ENCODE measurements at regions not wholly inside any gene's neighbourhood (a gene's known extent, or its start where the extent isn't known, plus 50 kb on each side); places are given as distances from the start of the nearest gene placed in this dataset.
"Not testable (repeated sequence)": the region's sequence is repeated elsewhere in the genome, so short reads cannot be mapped to it uniquely, and the experiment has no call there.

DNA sequence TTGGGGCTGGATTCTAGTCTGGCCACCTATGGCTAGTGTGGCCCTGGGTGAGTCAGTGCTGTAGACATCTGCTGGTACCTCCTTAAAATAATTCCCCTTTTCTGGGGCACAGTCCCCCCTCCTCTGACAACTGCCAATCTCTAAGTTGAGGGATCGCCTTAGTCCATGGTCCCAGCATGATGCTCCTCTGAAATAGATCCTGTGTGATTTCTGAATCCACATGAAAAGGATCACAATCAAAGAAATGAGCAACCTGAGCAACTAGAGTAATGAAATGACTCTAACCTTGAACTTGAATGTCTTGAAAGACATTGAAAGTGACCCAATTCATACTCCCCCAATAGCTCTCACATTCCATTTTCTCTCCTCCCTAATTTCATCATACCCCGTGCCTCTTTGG is 332.5 kb downstream of the VRK1 start:
- H3K4me3 ChIP-seq (ENCODE audit: low read depth, low read length), result no peak overlapping the region

DNA sequence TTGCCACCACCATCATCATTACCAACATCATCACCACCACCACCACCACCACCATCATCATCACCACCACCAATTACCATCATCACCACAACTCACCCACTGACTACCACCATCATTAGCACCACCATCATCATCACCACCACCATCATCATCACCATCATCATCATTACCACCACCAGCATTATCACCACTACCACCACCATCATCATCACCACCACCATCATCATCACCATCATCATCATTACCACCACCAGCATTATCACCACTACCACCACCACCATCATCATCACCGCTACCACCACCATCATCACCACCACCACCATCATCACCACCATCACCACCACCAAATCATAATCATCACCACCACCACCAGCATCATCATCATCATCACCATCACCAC is 338.7 kb downstream of the VRK1 start:
- not testable (repeated sequence) for H3K4me3 ChIP-seq (ENCODE audit: low read depth, low read length)

DNA sequence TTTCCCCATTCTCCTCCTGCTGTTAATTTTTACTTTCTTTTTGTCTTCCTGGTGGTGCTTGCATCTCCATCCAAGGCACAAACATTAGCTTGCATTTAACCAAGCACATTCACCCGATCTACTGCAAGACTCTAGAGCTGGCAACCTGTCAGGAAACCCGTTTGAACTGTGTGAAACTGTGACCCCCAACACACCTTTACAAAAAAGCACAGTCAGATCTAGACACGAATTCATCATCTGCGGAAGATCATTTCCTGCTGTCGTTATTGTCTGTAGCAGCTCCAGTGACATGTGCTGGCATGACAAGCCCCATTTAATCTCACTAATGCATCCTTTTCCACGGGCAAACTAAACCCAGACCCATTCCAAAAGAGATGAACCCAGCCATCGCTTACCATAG is 340.5 kb downstream of the VRK1 start:
- no peak overlapping the region for H3K4me3 ChIP-seq (ENCODE audit: low read depth, low read length)

DNA sequence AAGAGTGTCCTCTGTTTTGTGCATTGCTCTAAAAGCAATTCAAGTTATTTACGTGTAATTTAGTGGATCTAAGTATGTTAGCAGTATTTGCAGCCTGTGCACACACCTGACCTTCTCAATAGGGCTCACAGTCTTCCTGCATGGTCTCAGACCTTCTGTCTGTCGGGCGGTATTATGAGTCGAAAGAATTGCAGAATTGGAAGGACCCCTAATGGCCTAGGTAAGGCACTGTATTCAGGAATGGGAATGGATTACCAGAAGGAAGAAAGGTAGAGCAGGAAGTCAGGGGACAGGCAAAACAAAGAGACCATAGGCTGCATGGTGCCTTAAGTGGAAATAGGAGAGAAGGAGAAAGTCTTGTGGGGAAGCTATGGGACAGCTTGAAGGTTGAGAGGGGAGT is 341.6 kb downstream of the VRK1 start:
- no peak overlapping the region for H3K4me3 ChIP-seq (ENCODE audit: low read depth, low read length)

DNA sequence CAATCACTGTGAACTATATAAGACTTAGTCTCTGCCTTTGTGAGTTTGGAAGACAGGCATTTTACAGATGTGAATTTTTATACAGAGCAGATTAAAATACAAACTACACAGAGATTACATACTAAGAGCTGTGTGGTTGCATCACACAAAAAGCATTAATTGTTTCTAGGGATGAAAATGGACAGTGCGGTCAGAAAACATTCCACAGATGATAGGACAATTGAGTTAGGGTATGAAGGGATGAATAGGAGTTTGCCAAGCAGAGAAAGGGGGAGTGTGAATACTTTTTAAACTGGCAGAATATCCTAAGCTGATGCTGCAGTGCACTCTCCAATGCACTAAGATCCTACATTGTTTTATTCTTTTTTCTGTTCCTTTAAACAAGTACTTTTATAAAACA is 345.8 kb downstream of the VRK1 start:
- no peak overlapping the region for H3K4me3 ChIP-seq (ENCODE audit: low read depth, low read length)

DNA sequence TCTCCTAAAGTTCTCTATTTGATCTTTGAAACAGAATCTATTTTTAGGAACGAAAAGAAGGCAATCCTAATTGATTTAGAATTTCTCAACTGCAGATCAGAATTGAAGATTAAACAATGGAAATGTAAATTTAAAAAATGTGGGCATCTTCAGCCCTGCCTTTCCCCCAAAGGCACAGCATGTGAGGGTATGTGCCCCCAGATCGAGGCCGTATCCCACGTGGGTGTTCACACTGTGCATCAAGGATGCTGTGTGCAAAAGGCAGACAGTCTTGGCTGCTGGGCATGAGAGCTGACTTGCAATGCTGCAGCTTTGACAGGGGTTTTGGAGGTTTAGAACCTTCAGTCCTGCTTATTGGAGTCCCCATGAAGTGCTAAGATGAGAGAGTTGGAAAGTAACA is 346.3 kb downstream of the VRK1 start:
- no peak overlapping the region for H3K4me3 ChIP-seq (ENCODE audit: low read depth, low read length)

DNA sequence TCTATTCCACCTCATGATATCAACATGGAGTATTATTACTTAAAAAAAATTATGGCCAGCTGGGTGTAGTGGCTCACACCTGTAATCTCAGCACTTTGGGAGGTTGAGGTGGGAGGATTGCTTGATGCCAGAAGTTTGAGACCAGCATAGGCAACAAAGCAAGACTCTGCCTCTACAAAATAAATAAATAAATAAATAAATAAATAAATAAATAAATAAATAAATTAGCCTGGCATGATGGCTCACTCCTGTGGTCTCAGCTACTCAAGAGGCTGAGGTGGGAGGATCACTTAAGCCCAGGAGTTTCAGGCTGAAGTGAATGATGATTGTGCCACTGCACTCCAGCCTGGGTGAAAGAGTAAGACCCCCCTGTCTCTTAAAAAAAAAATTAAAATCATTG is 350.8 kb downstream of the VRK1 start:
- H3K4me3 ChIP-seq (ENCODE audit: low read depth, low read length), result not testable (repeated sequence)

DNA sequence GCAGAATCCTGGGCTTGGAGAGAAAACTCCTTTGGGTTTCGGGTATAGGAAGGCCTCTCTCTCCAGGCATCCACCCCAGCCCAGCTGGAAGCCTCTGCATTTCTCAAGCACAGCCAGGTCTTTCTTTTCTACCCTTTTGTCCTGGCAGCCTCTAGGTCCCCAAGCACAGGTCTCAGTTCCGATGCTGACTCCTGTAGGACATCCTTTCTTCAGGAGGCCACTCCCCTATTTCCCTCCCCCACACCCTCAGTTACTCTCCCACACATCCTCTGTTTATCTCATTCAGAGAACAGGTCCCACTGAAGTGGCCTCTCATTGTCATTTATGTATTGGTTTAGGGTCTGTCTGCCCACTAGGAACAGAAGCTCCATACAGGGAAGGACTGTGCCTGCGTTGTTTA is 352.6 kb downstream of the VRK1 start:
- H3K4me3 ChIP-seq (ENCODE audit: low read depth, low read length), result no peak overlapping the region

DNA sequence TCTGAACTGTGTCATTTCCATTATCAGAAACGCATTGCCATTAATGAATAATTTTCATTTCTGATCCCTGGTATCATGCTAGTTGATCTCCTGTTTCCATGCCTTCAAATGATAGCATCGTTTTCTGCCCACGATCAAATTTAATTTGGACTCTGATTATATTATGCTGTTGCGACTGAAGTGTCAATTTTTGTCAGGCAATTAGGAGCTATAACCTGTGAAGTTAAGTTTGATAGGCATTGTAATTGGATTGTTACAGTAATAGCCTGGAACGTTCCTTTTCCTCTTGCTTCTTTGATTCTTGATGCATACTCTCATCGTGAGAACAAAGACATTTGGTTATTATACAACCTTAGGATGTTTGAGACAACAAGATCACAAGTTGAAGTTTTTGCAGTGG is 356.3 kb downstream of the VRK1 start:
- no peak overlapping the region for H3K4me3 ChIP-seq (ENCODE audit: low read depth, low read length)

DNA sequence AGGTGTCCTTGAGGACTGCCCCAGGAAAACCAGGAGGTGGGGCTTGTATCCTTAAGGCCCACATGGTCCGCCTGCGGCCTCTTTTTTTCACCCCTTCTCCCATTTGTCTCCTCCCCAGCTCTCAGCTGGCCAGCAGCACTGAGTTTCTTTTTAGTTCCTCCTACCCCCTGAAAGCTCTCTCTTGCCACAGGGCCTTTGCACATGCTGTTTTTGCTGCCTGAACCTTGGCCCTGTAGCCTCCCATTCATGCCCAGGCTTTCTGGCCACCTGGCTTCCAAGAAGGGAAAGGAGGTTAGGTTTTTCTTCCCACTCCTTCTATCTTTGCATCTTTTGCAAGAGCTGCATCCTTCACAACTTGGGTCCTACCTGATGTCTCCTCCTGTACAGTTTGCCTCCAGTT is 358.1 kb downstream of the VRK1 start:
- no peak overlapping the region for H3K4me3 ChIP-seq (ENCODE audit: low read depth, low read length)

DNA sequence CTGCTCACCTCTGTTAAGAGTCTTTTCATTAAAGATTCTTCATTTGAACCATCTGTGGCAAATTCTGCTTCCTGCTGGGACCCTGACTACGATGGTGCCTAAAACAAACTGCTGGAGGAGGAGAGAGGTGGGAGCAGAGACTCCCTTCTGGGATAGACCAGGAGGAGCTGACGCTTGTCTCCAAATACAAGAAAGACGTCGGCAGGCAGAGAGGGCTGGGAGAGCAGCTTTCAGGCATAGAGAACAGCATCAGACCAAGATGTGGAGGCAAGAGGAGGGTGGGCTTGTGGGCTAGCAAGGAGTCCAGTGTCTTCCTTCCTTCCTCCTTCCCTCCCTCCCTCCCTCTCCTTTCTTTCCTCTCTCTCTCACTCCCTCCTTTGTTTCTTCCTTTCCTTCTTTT is 358.6 kb downstream of the VRK1 start:
- H3K4me3 ChIP-seq (ENCODE audit: low read depth, low read length), result no peak overlapping the region

DNA sequence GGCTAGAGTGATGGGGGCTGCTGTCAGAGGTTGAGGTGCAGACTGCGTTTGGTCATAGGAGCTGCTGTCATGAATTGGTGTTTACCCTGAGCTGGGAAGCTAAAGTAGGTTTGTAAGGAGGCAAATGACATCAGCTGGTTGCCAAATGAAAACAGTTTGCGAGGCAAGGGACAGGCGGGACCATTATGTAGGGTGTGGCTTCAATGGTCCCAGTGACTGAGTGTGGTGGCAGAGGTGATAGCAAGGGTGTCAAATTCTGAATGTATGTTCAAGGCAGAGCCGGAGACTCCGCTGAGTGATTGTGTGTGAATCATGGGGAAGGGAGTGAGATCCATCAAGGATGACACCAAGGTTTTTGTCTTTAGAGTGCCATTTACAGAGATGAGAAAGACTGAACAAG is 359.5 kb downstream of the VRK1 start:
- H3K4me3 ChIP-seq (ENCODE audit: low read depth, low read length), result no peak overlapping the region

DNA sequence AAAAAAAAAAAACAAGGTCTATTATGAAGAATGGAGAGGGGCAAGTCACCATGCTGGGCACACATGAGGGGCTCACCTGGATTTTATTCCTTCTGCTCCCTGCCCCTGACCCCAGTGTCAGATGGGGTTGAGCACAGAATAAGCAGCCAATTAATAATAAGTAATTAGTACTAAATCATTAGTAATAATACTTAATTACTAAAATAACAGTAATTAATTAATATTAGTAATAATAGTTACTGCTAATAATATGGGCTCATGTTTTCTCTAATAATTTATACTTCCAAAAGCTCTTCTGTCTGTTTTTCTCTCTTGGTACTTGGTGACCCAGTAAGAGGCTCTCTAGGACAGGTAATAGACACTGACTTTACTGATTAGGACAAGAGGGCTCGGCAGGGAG is 360.9 kb downstream of the VRK1 start:
- no peak overlapping the region for H3K4me3 ChIP-seq (ENCODE audit: low read depth, low read length)

DNA sequence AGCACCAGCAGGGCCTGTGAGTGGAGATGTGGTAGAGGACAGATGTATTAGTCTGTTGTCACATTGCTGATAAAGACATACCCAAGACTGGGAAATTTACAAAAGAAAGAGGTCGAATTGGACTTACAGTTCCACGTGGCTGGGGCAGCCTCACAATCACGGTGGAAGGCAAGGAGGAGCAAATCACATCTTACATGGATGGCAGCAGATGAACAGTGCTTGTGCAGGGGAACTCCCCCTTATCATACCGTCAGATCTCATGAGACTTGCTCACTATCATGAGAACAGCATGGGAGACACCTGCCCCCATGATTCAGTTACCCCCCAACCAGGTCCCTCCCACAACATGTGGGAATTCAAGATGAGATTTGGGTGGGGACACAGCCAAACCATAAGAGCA is 361.9 kb downstream of the VRK1 start:
- H3K4me3 ChIP-seq (ENCODE audit: low read depth, low read length), result no peak overlapping the region

DNA sequence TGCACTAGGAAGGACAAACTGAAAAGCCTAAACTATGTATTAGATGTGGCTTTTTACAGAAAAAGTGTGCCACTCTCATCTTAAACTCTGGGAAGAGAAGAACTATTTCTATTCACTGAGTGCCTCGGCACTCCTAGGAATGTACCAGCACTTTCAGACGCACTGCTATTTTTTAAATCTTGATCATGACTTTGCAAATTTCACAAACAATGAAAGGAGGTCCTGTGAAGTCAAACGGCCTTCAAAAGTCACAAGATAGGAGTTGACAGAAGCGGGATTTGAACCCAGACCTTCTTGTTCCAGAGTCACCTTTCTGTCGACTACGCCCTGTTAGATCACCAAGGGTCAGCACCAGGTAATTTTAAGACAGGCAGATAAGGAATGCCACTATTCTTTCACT is 365.4 kb downstream of the VRK1 start:
- H3K4me3 ChIP-seq (ENCODE audit: low read depth, low read length), result no peak overlapping the region

DNA sequence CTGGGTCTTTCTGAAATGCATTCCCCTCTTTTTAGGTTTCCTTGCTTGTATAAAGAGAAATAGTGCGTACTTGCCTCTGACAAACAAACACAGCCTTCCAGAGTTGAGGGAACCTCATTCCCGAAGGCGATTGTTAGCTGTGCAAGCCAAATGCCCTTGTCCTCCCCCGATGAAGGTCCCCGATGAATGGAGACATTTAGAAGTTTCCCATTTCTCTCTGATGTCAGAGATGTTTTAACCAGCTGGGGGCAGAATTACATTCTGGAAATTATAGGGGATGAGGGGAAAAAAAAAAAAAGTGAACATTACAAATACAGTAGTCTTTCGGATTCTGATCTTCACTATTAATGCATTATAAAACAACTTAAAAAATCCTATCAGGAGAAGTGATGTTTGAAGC is 366.8 kb downstream of the VRK1 start:
- H3K4me3 ChIP-seq (ENCODE audit: low read depth, low read length), result no peak overlapping the region

DNA sequence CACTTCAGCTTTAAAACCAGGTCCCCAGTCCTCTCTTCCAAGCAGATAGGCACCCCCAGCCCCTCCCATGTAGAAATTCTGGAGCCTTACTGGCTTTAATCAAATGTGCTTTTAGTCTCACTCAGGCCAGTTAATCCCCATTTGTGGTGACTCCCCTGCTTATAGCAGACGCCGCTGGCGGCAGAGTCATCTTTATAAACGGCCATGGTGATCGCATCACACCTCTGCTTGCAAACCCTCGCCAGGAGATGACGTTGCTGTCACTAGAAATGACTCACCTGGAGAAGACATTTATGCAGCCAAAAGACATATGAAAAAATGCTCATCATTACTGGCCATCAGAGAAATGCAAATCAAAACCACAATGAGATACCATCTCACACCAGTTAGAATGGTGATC is 369.3 kb downstream of the VRK1 start:
- H3K4me3 ChIP-seq (ENCODE audit: low read depth, low read length), result no peak overlapping the region

DNA sequence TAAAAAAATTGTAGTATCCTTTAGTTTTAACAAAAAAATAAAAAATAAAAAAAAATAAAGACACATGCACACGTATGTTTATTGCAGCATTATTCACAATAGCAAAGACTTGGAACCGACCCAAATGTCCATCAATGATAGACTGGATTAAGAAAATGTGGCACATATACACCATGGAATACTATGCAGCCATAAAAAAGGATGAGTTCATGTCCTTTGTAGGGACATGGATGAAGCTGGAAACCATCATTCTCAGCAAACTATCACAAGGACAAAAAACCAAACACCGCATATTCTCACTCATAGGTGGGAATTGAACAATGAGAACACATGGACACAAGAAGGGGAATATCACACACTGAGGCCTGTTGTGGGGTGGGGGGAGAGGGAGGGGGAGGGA is 370.4 kb downstream of the VRK1 start:
- H3K4me3 ChIP-seq (ENCODE audit: low read depth, low read length), result not testable (repeated sequence)

DNA sequence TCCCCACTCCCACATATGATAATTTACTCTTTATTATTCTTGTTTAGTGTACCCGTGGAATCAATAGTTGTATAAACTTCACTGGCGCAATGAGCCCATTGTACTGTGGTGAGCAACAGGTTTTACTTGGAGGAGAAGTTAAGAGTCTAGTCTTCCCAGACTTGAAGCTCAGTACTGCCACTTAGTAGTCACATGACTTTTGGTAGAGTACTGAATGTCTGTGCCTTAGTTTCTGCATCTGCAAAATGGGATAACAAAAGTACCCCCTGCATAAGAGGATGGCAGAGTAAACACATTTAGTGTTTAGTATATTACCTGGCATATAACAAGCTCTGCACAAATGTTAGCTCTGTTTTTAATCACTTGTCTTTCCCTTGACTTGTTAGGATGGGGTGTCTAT is 375.5 kb downstream of the VRK1 start:
- no peak overlapping the region for H3K4me3 ChIP-seq (ENCODE audit: low read depth, low read length)

DNA sequence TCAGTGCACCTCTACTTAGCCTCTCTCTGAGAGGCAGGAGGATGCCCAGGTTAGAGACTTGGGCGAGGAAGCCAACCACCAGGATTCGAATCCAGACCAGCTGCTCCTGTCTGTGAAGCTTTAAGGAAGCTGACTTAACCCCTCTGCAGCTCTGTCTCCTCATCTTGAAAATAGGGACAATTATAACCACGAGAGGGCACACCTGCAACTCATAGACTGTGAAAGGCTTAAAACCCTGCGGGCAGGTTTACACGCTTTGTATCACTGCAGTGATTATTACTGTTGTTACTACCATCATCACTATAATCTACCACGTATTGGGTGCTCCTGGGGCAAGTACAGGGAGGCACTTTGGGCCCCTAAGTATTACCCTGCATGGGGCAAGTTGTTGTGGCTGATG is 379.8 kb downstream of the VRK1 start:
- H3K4me3 ChIP-seq (ENCODE audit: low read depth, low read length), result no peak overlapping the region

DNA sequence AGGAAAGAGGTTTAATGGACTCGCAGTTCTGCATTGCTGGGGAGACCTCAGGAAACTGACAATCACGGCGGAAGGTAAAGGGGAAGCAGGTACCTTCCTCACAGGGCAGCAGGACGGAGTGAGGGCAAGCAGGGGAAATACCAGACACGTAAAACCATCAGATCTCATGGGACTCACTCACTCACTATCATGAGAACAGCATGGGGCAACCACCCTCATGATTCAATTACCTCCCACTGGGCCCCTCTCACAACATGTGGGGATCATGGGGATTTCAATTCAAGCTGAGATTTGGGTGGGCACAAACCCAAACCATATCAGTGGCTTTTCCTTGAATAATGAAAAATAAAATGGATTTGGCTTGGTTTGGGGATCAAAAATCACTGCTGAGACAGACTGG is 380.5 kb downstream of the VRK1 start:
- no peak overlapping the region for H3K4me3 ChIP-seq (ENCODE audit: low read depth, low read length)

DNA sequence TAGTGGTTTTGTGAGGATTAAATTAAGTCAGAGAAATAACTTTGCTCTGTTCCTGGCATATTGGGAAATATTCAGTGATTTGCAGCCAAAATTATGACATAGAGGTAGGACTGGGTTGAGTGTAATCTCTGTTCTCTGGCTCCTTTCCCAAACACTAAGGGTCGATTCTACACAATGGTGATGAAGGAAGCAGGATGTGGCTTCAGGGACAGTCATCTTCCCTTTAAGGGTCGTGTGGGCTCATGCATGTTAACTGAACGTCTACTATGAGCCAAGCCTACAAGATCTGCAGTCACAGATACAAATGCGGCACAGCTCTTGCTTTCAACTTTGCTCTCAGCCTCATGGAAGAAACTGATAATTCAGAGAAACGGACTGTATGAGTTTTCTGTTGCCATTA is 381.6 kb downstream of the VRK1 start:
- no peak overlapping the region for H3K4me3 ChIP-seq (ENCODE audit: low read depth, low read length)

DNA sequence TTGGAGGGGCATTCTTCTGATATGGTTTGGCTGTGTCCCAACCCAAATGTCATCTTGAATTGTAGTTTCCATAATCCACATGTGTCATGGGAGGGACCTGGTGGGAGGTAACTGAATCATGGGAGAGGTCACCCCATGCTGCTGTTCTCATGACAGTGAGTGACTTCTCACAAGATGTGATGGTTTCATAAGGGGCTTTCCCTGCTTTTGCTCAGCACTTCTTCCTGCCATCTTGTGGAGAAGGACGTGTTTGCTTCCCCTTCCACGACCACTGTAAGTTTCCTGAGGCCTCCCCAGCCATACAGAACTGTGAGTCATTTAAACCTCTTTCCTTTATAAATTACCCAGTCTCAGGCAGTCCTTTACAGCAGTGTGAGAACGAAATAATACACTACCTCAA is 382.4 kb downstream of the VRK1 start:
- no peak overlapping the region for H3K4me3 ChIP-seq (ENCODE audit: low read depth, low read length)

Data from iPS-11a (cell line).